ENCODE measurements at regions not wholly inside any gene's neighbourhood (a gene's known extent, or its start where the extent isn't known, plus 50 kb on each side); places are given as distances from the start of the nearest gene placed in this dataset.

DNA sequence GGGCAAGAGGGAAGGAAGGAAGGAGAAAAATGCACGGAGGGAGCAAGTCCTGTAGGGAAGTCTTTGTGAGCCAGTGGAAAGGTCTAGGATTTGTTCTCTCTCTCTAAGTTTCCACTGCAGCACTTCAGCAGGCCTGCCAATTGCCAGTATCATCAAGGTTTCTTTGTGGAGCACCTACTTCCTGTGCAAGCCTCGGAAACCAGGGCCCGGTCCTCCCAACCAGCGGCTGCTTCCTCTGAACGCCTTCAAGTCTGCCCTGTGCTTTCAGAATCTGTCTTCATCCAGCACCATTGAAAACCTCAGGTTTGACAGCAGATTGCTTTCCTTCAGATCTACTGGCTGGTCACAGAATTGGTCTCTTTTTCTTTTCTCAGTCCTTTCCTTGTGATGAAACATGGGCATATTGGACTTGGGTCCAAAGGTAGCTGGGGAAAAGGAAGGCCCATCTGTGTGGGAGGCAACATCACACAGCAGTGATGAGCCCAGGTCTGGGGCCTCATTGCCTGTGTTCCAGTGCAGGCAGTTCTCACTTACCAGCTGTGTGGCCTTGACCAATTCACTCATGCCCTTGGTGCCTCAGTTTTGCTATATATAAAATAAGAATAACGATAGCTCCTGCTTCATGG, 144.5 kb downstream of the SEC16B start:
- Mint-ChIP-seq H3K27ac (no peak overlapping the region), H3K27me3 (ENCODE audit: insufficient read depth, low read depth) (peaks cover 3% of the 10 kb centered on the region), H3K4me1 (peaks cover 8% of the 10 kb centered on the region), H3K4me3 (no peak overlapping the region), H3K36me3 (no peaks in the 10 kb centered on the region), H3K9me3 (peaks cover 6% of the 10 kb centered on the region)
- no peaks in the 10 kb centered on the region for H3F3A ChIP-seq (ENCODE audit: low read depth)
- H3K27ac ChIP-seq = no peak overlapping the region
- H3K4me3 ChIP-seq = no peak overlapping the region
- no peaks in the 10 kb centered on the region for H3K79me2 ChIP-seq (ENCODE audit: low read depth)
- H2AFZ ChIP-seq (replicated peaks) = no peak overlapping the region
- DNase-seq (ENCODE audit: low spot score) = no peak
- H3K9ac ChIP-seq = no peak overlapping the region
- no peak for TF ChIP-seq CTCF (IDR thresholded peaks at IDR 0.05)
- TF ChIP-seq EZH2phosphoT487 (IDR thresholded peaks at IDR 0.05) = no peak
- no peak for TF ChIP-seq EZH2 (IDR thresholded peaks at IDR 0.05)
- no peaks in the 10 kb centered on the region for H4K20me1 ChIP-seq (ENCODE audit: low read depth)
- no peak overlapping the region for H3K4me2 ChIP-seq
- no peaks in the 10 kb centered on the region for H3K4me1 ChIP-seq
- H3K36me3 ChIP-seq = no peaks in the 10 kb centered on the region
- no peaks in the 10 kb centered on the region for H3K9me3 ChIP-seq (ENCODE audit: low read depth)
- no peaks in the 10 kb centered on the region for H3K27me3 ChIP-seq

GRCh38 chr1:177824508-177824982, 145.3 kb downstream of the SEC16B start:
- Histone ChIP-seq H3F3A (ENCODE audit: low read depth) (no peaks in the 10 kb centered on the region), H3K27ac (no peak overlapping the region), H3K79me2 (ENCODE audit: low read depth) (no peaks in the 10 kb centered on the region), H2AFZ (replicated peaks) (no peak overlapping the region), H4K20me1 (ENCODE audit: low read depth) (no peaks in the 10 kb centered on the region), H3K9ac (no peak overlapping the region), H3K27me3 (no peaks in the 10 kb centered on the region), H3K4me3 (no peak overlapping the region), H3K4me2 (no peak overlapping the region), H3K36me3 (no peaks in the 10 kb centered on the region), H3K9me3 (ENCODE audit: low read depth) (no peaks in the 10 kb centered on the region), H3K4me1 (no peaks in the 10 kb centered on the region)
- peaks cover 4% of the 10 kb centered on the region for H3K9me3 Mint-ChIP-seq
- H3K4me1 Mint-ChIP-seq = peaks cover 8% of the 10 kb centered on the region
- peaks cover 4% of the 10 kb centered on the region for H3K27me3 Mint-ChIP-seq (ENCODE audit: insufficient read depth, low read depth)
- H3K27ac Mint-ChIP-seq = no peak overlapping the region
- no peaks in the 10 kb centered on the region for H3K36me3 Mint-ChIP-seq
- H3K4me3 Mint-ChIP-seq = no peak overlapping the region
- TF ChIP-seq EZH2 (IDR thresholded peaks at IDR 0.05) (no peak), EZH2phosphoT487 (IDR thresholded peaks at IDR 0.05) (no peak), CTCF (IDR thresholded peaks at IDR 0.05) (no peak)
- no peak for DNase-seq (ENCODE audit: low spot score)

DNA sequence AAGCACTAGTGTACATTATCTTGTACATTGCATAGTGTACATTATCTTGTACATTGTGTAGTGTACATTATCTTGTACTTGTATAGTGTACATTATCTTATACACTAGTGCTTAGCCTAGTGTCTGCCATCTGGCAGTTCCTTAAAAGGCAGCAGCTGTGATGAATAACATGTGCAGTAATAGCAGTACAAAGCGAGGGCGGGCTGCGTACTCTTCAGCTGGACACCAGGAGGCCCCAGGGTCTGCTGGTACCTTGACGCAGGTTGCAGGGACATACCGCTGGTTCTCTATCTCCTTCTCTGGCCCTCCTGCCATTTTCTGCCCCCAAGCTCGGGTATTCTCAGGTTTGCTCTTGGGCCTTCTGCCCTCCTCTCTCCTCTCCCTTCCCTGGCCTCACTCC, 149.6 kb downstream of the SEC16B start:
- Histone ChIP-seq H3K4me2 (no peak overlapping the region), H3F3A (ENCODE audit: low read depth) (no peaks in the 10 kb centered on the region), H3K4me3 (no peak overlapping the region), H3K36me3 (no peaks in the 10 kb centered on the region), H4K20me1 (ENCODE audit: low read depth) (no peaks in the 10 kb centered on the region), H3K27me3 (no peaks in the 10 kb centered on the region), H3K9me3 (ENCODE audit: low read depth) (no peaks in the 10 kb centered on the region), H3K9ac (no peak overlapping the region), H3K4me1 (no peaks in the 10 kb centered on the region), H3K79me2 (ENCODE audit: low read depth) (no peaks in the 10 kb centered on the region), H2AFZ (replicated peaks) (no peak overlapping the region), H3K27ac (no peak overlapping the region)
- Mint-ChIP-seq H3K4me1 (peaks cover 16% of the 10 kb centered on the region), H3K4me3 (no peak overlapping the region), H3K27ac (no peak overlapping the region), H3K9me3 (peaks cover 16% of the 10 kb centered on the region), H3K36me3 (no peaks in the 10 kb centered on the region), H3K27me3 (ENCODE audit: insufficient read depth, low read depth) (peaks cover 4% of the 10 kb centered on the region)
- DNase-seq (ENCODE audit: low spot score) = no peak
- no peak for TF ChIP-seq EZH2 (IDR thresholded peaks at IDR 0.05)
- TF ChIP-seq CTCF (IDR thresholded peaks at IDR 0.05) = no peak
